Astrocyte (in vitro differentiated cells and primary cell): ENCODE measurements at regions not wholly inside any gene's neighbourhood (a gene's known extent, or its start where the extent isn't known, plus 50 kb on each side); places are given as distances from the start of the nearest gene placed in this dataset.

Experiments used
- DNase-seq: peaks from one replicate; pipeline ENCODE4 v3.0.0-alpha.2; 2010; ENCODE audit warnings: low read depth
- FAIRE-seq: peaks from 2 replicates; lab custom pipeline; 2011; peaks lifted over from hg19 to GRCh38; lab: Jason Lieb, UNC
- H2AFZ ChIP-seq: 2 replicates; pipeline ENCODE4 v1.6.0; 2012; ENCODE audit warnings: low read depth, low read length, inconsistent platforms
- H3K27ac ChIP-seq: 2 replicates; pipeline ENCODE4 v1.5.1; 2011; ENCODE audit warnings: low read depth, low read length, inconsistent platforms
- H3K27me3 ChIP-seq: 2 replicates; pipeline ENCODE4 v1.6.0; 2011; ENCODE audit warnings: low read length, inconsistent platforms; ENCODE audit not compliant: insufficient read depth
- H3K36me3 ChIP-seq: 2 replicates; pipeline ENCODE4 v1.5.1; 2011; ENCODE audit warnings: low read length, inconsistent platforms; ENCODE audit not compliant: insufficient read depth
- H3K4me1 ChIP-seq: 2 replicates; pipeline ENCODE4 v1.5.1; 2011; ENCODE audit warnings: low read length, inconsistent platforms; ENCODE audit not compliant: insufficient read depth
- H3K4me2 ChIP-seq: 2 replicates; pipeline ENCODE4 v1.6.0; 2012; ENCODE audit warnings: low read length, inconsistent platforms
- H3K4me3 ChIP-seq: 2 replicates; pipeline ENCODE4 v1.5.1; 2011; ENCODE audit warnings: low read depth, mild to moderate bottlenecking, low read length, inconsistent platforms; ENCODE audit not compliant: insufficient read depth
- H3K79me2 ChIP-seq: 2 replicates; pipeline ENCODE4 v1.6.0; 2012; ENCODE audit warnings: mild to moderate bottlenecking, low read length, inconsistent platforms; ENCODE audit not compliant: insufficient read depth
- H3K9ac ChIP-seq: 2 replicates; pipeline ENCODE4 v1.6.0; 2012; ENCODE audit warnings: mild to moderate bottlenecking, low read length, inconsistent platforms
- H3K9me3 ChIP-seq: 2 replicates; pipeline ENCODE4 v1.5.1; 2012; ENCODE audit warnings: low read depth, mild to moderate bottlenecking, low read length, inconsistent platforms; ENCODE audit not compliant: insufficient read depth
- H4K20me1 ChIP-seq: 2 replicates; pipeline ENCODE4 v1.6.0; 2012; ENCODE audit warnings: low read length, inconsistent platforms; ENCODE audit not compliant: insufficient read depth
- H3K27ac Mint-ChIP-seq: one replicate; pipeline ENCODE4 v1.8.0; 2021; ENCODE audit warnings: mild to moderate bottlenecking, mixed read lengths; ENCODE audit not compliant: unreplicated experiment
- H3K27me3 Mint-ChIP-seq: one replicate; pipeline ENCODE4 v1.8.0; 2021; ENCODE audit warnings: low read depth, mixed read lengths; ENCODE audit not compliant: unreplicated experiment
- H3K36me3 Mint-ChIP-seq: one replicate; pipeline ENCODE4 v1.8.0; 2021; ENCODE audit warnings: low read depth, mixed read lengths; ENCODE audit not compliant: unreplicated experiment
- H3K4me1 Mint-ChIP-seq: one replicate; pipeline ENCODE4 v1.8.0; 2021; ENCODE audit warnings: low read depth, mixed read lengths; ENCODE audit not compliant: unreplicated experiment
- H3K4me3 Mint-ChIP-seq: one replicate; pipeline ENCODE4 v1.8.0; 2021; ENCODE audit warnings: mild to moderate bottlenecking, moderate library complexity, mixed read lengths; ENCODE audit not compliant: unreplicated experiment
- H3K9me3 Mint-ChIP-seq: one replicate; pipeline ENCODE4 v1.8.0; 2021; ENCODE audit warnings: mild to moderate bottlenecking, mixed read lengths; ENCODE audit not compliant: unreplicated experiment
- CTCF ChIP-seq: IDR thresholded peaks from 2 replicates; pipeline ENCODE4 v1.5.1; 2011; ENCODE audit warnings: low read depth, mild to moderate bottlenecking, inconsistent platforms, low read length, moderate library complexity; ENCODE audit not compliant: insufficient read depth
- EZH2 ChIP-seq: IDR thresholded peaks from 2 replicates; pipeline ENCODE4 v1.6.1; 2012; ENCODE audit warnings: mild to moderate bottlenecking, low read length, inconsistent platforms; ENCODE audit not compliant: insufficient read depth

- no peak for TF ChIP-seq EZH2
- no peak for TF ChIP-seq CTCF
- Histone ChIP-seq H3K36me3 (no peaks in the 10 kb centered on the region), H3K4me3 (no peak overlapping the region), H3K27ac (no peak overlapping the region), H3K4me2 (no peak overlapping the region), H3K4me1 (no peaks in the 10 kb centered on the region), H3K79me2 (no peaks in the 10 kb centered on the region), H2AFZ (no peak overlapping the region), H3K9ac (no peak overlapping the region), H3K27me3 (peaks cover 6% of the 10 kb centered on the region), H3K9me3 (no peaks in the 10 kb centered on the region), H4K20me1 (no peaks in the 10 kb centered on the region)
- peaks cover 12% of the 10 kb centered on the region for H3K27me3 Mint-ChIP-seq
- FAIRE-seq (no peak), DNase-seq (no peak)
- peaks cover 2% of the 10 kb centered on the region for H3K4me1 Mint-ChIP-seq
- no peak overlapping the region for H3K4me3 Mint-ChIP-seq
- H3K36me3 Mint-ChIP-seq: peaks cover 2% of the 10 kb centered on the region
- no peak overlapping the region for H3K27ac Mint-ChIP-seq
- peaks cover 2% of the 10 kb centered on the region for H3K9me3 Mint-ChIP-seq
Measured at GRCh38 chr2:105682401-105682800, 62.3 kb upstream of the NCK2 start.

- Mint-ChIP-seq H3K36me3 (peaks cover 2% of the 10 kb centered on the region), H3K4me1 (peaks cover 2% of the 10 kb centered on the region), H3K27ac (no peak overlapping the region), H3K9me3 (peaks cover 2% of the 10 kb centered on the region), H3K27me3 (peaks cover 12% of the 10 kb centered on the region), H3K4me3 (no peak overlapping the region)
- DNase-seq (no peak), FAIRE-seq (no peak)
- Histone ChIP-seq H3K9ac (no peak overlapping the region), H3K36me3 (no peaks in the 10 kb centered on the region), H3K79me2 (no peaks in the 10 kb centered on the region), H4K20me1 (no peaks in the 10 kb centered on the region), H3K9me3 (no peaks in the 10 kb centered on the region), H3K27me3 (peaks cover 6% of the 10 kb centered on the region), H3K4me3 (no peak overlapping the region), H3K4me2 (no peak overlapping the region), H3K27ac (no peak overlapping the region), H3K4me1 (no peaks in the 10 kb centered on the region), H2AFZ (no peak overlapping the region)
- TF ChIP-seq EZH2: no peak
Measured at GRCh38 chr2:105681927-105682326, 62.8 kb upstream of the NCK2 start.

GRCh38 chr2:105680357-105680756 lies 64.4 kb upstream of the NCK2 start:
- Histone ChIP-seq H2AFZ (no peak overlapping the region), H3K36me3 (no peaks in the 10 kb centered on the region), H3K4me1 (no peaks in the 10 kb centered on the region), H3K9me3 (no peaks in the 10 kb centered on the region), H3K27me3 (peaks cover 6% of the 10 kb centered on the region), H3K79me2 (no peaks in the 10 kb centered on the region), H4K20me1 (no peaks in the 10 kb centered on the region), H3K4me2 (no peak overlapping the region), H3K27ac (no peak overlapping the region), H3K4me3 (no peak overlapping the region), H3K9ac (no peak overlapping the region)
- DNase-seq (no peak), FAIRE-seq (no peak)
- peaks cover 5% of the 10 kb centered on the region for H3K4me1 Mint-ChIP-seq
- H3K9me3 Mint-ChIP-seq: peaks cover 2% of the 10 kb centered on the region
- TF ChIP-seq CTCF: no peak
- no peak overlapping the region for H3K27ac Mint-ChIP-seq
- H3K4me3 Mint-ChIP-seq: no peak overlapping the region
- peaks cover 12% of the 10 kb centered on the region for H3K27me3 Mint-ChIP-seq
- H3K36me3 Mint-ChIP-seq: peaks cover 2% of the 10 kb centered on the region
